A549 (cell line): ENCODE measurements at regions not wholly inside any gene's neighbourhood (a gene's known extent, or its start where the extent isn't known, plus 50 kb on each side); places are given as distances from the start of the nearest gene placed in this dataset.

Source experiments
- ATAC-seq, 2 experiments: fragments of 200-7000 bp in 1 of 2; fragments of >200 bp in 1 of 2; cut with Nextera tagmentation in 1 of 2; cut with Tn5 transposase in 1 of 2; 3 replicates each; pipeline versions ENCODE4 v1.8.0 to v1.9.1; 2018 to 2020; ENCODE audit warnings: mild to moderate bottlenecking in 1 of 2, moderate library complexity in 1 of 2
- CTCF ChIA-PET: fragments of 300-600 bp; sonication (Branson Sonifier 250); formaldehyde crosslinking; extraction: SDS; loops from one replicate; lab custom pipeline; 2021; ENCODE audit warnings: antibody characterized with exemption, inconsistent platforms; lab: Yijun Ruan, JAX
- POLR2A ChIA-PET: fragments of 350-600 bp; formaldehyde crosslinking; extraction: SDS; loops from one replicate; lab custom pipeline; 2021; ENCODE audit warnings: antibody characterized with exemption, inconsistent platforms; lab: Yijun Ruan, JAX
- DNase-seq, 2 experiments: peaks; one replicate each; pipeline versions ENCODE4 v3.0.0 to v3.0.0-alpha.2; 2011 to 2016; ENCODE audit warnings: low read depth in 1 of 2, low spot score in 1 of 2
- FAIRE-seq: peaks from 2 replicates; lab custom pipeline; 2011; peaks lifted over from hg19 to GRCh38; lab: Jason Lieb, UNC
- H3K27ac ChIP-seq, 2 experiments: fragments of >200 bp; sonication (Bioruptor Twin); formaldehyde crosslinking; 3 replicates each; pipeline ENCODE4 v1.5.1; 2016 to 2017
- H3K4me1 ChIP-seq: fragments of >200 bp; sonication (Bioruptor Twin); formaldehyde crosslinking; 3 replicates; pipeline ENCODE4 v1.6.1; 2016
- H3K4me2 ChIP-seq: fragments of >200 bp; sonication (Bioruptor Twin); formaldehyde crosslinking; 3 replicates; pipeline ENCODE4 v1.6.1; 2016
- H3K4me3 ChIP-seq: fragments of >200 bp; sonication (Bioruptor Twin); formaldehyde crosslinking; 3 replicates; pipeline ENCODE4 v1.5.1; 2016
- H3K9me3 ChIP-seq: fragments of >200 bp; sonication (Bioruptor Twin); formaldehyde crosslinking; 3 replicates; pipeline ENCODE4 v1.6.1; 2016
- CBX2 ChIP-seq: fragments of 200-600 bp; sonication (generic); IDR thresholded peaks from 2 replicates; pipeline ENCODE4 v1.6.1; 2016; ENCODE audit warnings: low read depth, mild to moderate bottlenecking, borderline replicate concordance
- CBX8 ChIP-seq: fragments of 200-600 bp; sonication (generic); IDR thresholded peaks from 2 replicates; pipeline ENCODE4 v1.6.1; 2016
- E2F6 ChIP-seq: IDR thresholded peaks from 2 replicates; pipeline ENCODE4 v1.6.1; 2012; ENCODE audit warnings: low read depth, borderline replicate concordance
- EHF ChIP-seq: fragments of 250-450 bp; sonication (Bioruptor Pico); IDR thresholded peaks from 2 replicates; pipeline ENCODE4 v1.5.0; 2020; ENCODE audit warnings: mild to moderate bottlenecking
- EP300 ChIP-seq, 2 experiments: fragments of >200 bp; sonication (Bioruptor Twin); formaldehyde crosslinking; IDR thresholded peaks; 2 replicates in 1 of 2; 3 replicates in 1 of 2; pipeline ENCODE4 v1.6.1; 2016 to 2017
- FOSB ChIP-seq: fragments of 250-450 bp; sonication (Bioruptor Pico); IDR thresholded peaks from 2 replicates; pipeline ENCODE4 v1.5.0; 2020; ENCODE audit warnings: mild to moderate bottlenecking, moderate library complexity
- FOXS1 ChIP-seq: fragments of 250-450 bp; sonication (Bioruptor Pico); IDR thresholded peaks from 2 replicates; pipeline ENCODE4 v1.5.0; 2020; ENCODE audit warnings: mild to moderate bottlenecking, moderate library complexity
- GATA3 ChIP-seq: IDR thresholded peaks from 2 replicates; pipeline ENCODE4 v1.6.1; 2012; ENCODE audit warnings: borderline replicate concordance
- HDAC2 ChIP-seq: fragments of 200-600 bp; sonication (generic); IDR thresholded peaks from 2 replicates; pipeline ENCODE4 v1.6.1; 2016
- HOXA7 ChIP-seq: fragments of 250-450 bp; sonication (Bioruptor Pico); IDR thresholded peaks from 2 replicates; pipeline ENCODE4 v1.5.0; 2020; ENCODE audit warnings: mild to moderate bottlenecking, moderate library complexity
- JUN ChIP-seq, 2 experiments: fragments of >200 bp; sonication (Bioruptor Twin); formaldehyde crosslinking; IDR thresholded peaks; 2 replicates in 1 of 2; 3 replicates in 1 of 2; pipeline ENCODE4 v1.6.1; 2016 to 2017
- JUNB ChIP-seq: fragments of >200 bp; sonication (Bioruptor Twin); formaldehyde crosslinking; IDR thresholded peaks from 2 replicates; pipeline ENCODE4 v1.6.1; 2016
- KDM1A ChIP-seq: fragments of 200-600 bp; sonication (generic); IDR thresholded peaks from 2 replicates; pipeline ENCODE4 v1.6.1; 2016; ENCODE audit warnings: low read depth, mild to moderate bottlenecking
- MAFK ChIP-seq: fragments of 450-650 bp; IDR thresholded peaks from 2 replicates; pipeline ENCODE4 v1.6.1; 2014; ENCODE audit not compliant: partially characterized antibody
- MYC ChIP-seq: IDR thresholded peaks from 2 replicates; pipeline ENCODE4 v1.6.1; 2012; ENCODE audit warnings: mild to moderate bottlenecking, inconsistent platforms, low read length, improper control_type of control experiment, borderline replicate concordance
- NFE2L2 ChIP-seq: fragments of 150-350 bp; conservative IDR thresholded peaks from 2 replicates; pipeline ENCODE4 v1.6.1; 2014; ENCODE audit warnings: low read length
- NPAS2 ChIP-seq: fragments of 250-450 bp; sonication (Bioruptor Pico); IDR thresholded peaks from 2 replicates; pipeline ENCODE4 v1.8.0; 2022; ENCODE audit warnings: mild to moderate bottlenecking, moderate library complexity, borderline replicate concordance
- NR3C1 ChIP-seq: fragments of >200 bp; sonication (Bioruptor Twin); formaldehyde crosslinking; IDR thresholded peaks from 3 replicates; pipeline ENCODE4 v1.6.1; 2017
- RARB ChIP-seq: fragments of 250-450 bp; sonication (Bioruptor Pico); IDR thresholded peaks from 2 replicates; pipeline ENCODE4 v1.8.0; 2021; ENCODE audit warnings: mild to moderate bottlenecking, moderate library complexity
- RNF2 ChIP-seq: fragments of 200-600 bp; sonication (generic); IDR thresholded peaks from 2 replicates; pipeline ENCODE4 v1.6.1; 2016; ENCODE audit warnings: low read depth, mild to moderate bottlenecking, antibody characterized with exemption, moderate library complexity, borderline replicate concordance
- SREBF2 ChIP-seq: fragments of 450-650 bp; IDR thresholded peaks from 2 replicates; pipeline ENCODE4 v1.6.1; 2014; ENCODE audit warnings: mild to moderate bottlenecking, moderate library complexity
- TP53 ChIP-seq: fragments of 250-450 bp; sonication (Bioruptor Pico); IDR thresholded peaks from 2 replicates; pipeline ENCODE4 v1.5.0; 2021; ENCODE audit warnings: mild to moderate bottlenecking, moderate library complexity
- ZC3H11A ChIP-seq: fragments of 450-650 bp; IDR thresholded peaks from 2 replicates; pipeline ENCODE4 v1.6.1; 2014; ENCODE audit warnings: antibody characterized with exemption, mild to moderate bottlenecking
- WGBS: methylation state at CpG from one replicate; pipeline ENCODE4 v1.1.6; 2017; ENCODE audit errors: missing lambda C conversion rate; 5-methylcytosine and 5-hydroxymethylcytosine counted together
- TF ChIP-seq, protein P1 (sequence below): IDR thresholded peaks from 2 replicates; pipeline ENCODE4 v1.6.1; 2012

DNA sequence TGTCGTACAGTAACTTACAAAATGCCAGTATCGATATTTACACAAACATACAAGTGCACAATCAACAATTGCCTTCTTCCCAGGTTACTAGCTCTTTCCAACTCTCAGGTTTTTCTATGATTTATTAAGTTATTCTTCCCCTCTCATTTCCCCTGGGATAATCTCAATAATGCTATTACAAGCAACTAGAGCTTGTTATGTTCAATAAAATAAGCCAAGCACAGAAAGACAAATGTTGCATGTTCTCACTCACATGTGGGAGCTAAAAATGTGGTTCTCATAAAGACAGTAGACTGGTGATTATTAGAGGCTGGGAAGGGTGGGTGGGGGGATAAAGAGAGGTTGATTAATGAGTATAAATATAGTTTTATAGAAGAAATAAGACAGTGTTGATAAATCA is 577.1 kb downstream of the HACE1 start:
- WGBS, result 0% methylated on average over 2 of the region's 2 CpGs
- DNase-seq, result no peak
- no peak for ATAC-seq
- no peaks in the 10 kb centered on the region for H3K9me3 ChIP-seq
- ChIA-PET CTCF (interaction anchor here (1.5 kb wide), 1 partner anchor 43 kb away, joined by 3 read pairs; no protein-coding TSS in a partner anchor), POLR2A (no interaction called here)
- H3K4me2 ChIP-seq, result no peak overlapping the region
- TF ChIP-seq NFE2L2, result no peak
- no peak for TF ChIP-seq NPAS2
- TF ChIP-seq E2F6, result no peak
- no peak for TF ChIP-seq MAFK
- TF ChIP-seq KDM1A, result no peak
- TF ChIP-seq TP53 (CRISPR knock-in tag), result no peak
- no peak for TF ChIP-seq JUNB
- no peak for TF ChIP-seq JUN (IDR thresholded peaks at IDR 0.05)
- no peak overlapping the region for H3K27ac ChIP-seq
- H3K4me1 ChIP-seq, result no peaks in the 10 kb centered on the region
- no peak for FAIRE-seq
- H3K4me3 ChIP-seq, result no peak overlapping the region

- CTCF ChIA-PET, result no interaction called here
- 24% methylated on average over 3 of the region's 3 CpGs for WGBS
- POLR2A ChIA-PET, result no interaction called here
- Histone ChIP-seq H3K4me1 (no peaks in the 10 kb centered on the region), H3K27ac (no peak overlapping the region)
- FAIRE-seq (no peak), DNase-seq (no peak), ATAC-seq (no peak)
- TF ChIP-seq EP300 (IDR thresholded peaks at IDR 0.05) (no peak), HOXA7 (CRISPR knock-in tag) (no peak), FOXS1 (CRISPR knock-in tag) (no peak), NFE2L2 (no peak), SREBF2 (no peak), HDAC2 (no peak), MYC (no peak), ZC3H11A (no peak), RNF2 (no peak), FOSB (no peak), CBX8 (no peak), JUN (IDR thresholded peaks at IDR 0.05) (no peak), EHF (no peak)
- TF ChIP-seq, protein P1, sequence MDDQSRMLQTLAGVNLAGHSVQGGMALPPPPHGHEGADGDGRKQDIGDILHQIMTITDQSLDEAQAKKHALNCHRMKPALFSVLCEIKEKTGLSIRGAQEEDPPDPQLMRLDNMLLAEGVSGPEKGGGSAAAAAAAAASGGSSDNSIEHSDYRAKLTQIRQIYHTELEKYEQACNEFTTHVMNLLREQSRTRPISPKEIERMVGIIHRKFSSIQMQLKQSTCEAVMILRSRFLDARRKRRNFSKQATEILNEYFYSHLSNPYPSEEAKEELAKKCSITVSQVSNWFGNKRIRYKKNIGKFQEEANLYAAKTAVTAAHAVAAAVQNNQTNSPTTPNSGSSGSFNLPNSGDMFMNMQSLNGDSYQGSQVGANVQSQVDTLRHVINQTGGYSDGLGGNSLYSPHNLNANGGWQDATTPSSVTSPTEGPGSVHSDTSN, result no peak
- TF ChIP-seq, all 56 proteins: peak for 0
- Histone ChIP-seq H3K4me3 (no peak overlapping the region), H3K4me2 (no peak overlapping the region), H3K9me3 (no peaks in the 10 kb centered on the region)
Measured at GRCh38 chr6:104281370-104281769, 578.3 kb downstream of the HACE1 start.

DNA sequence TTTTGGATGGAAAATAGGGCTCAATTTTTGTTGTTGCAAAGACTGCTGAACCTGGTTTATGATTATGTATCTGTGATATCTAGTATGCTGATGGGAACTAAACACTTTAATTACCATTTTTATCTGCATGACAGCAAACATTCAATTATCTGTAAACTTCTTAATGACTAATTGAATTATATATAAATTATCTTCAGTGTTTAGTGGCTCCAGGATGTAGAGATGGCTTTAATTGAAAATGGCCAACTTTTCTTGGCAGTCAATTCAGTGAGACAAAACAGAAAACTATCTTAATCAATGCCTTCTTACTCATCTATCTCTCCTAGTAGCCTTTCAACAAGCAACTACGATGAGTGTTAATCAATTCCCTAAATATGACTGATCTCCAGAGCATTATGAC is 591.3 kb downstream of the HACE1 start:
- Histone ChIP-seq H3K9me3 (no peaks in the 10 kb centered on the region), H3K4me1 (no peaks in the 10 kb centered on the region), H3K4me3 (no peak overlapping the region), H3K4me2 (no peak overlapping the region), H3K27ac (no peak overlapping the region)
- POLR2A ChIA-PET, result no interaction called here
- CTCF ChIA-PET, result no interaction called here
- 5% methylated on average over 1 of the region's 1 CpG for WGBS
- TF ChIP-seq JUNB (no peak), MYC (no peak), CBX2 (no peak), GATA3 (no peak), NR3C1 (no peak), RNF2 (no peak), RARB (no peak)
- TF ChIP-seq, protein P1, result no peak
- FAIRE-seq (no peak), DNase-seq (no peak), ATAC-seq (no peak)
